ENCODE measurements at regions not wholly inside any gene's neighbourhood (a gene's known extent, or its start where the extent isn't known, plus 50 kb on each side); places are given as distances from the start of the nearest gene placed in this dataset.
"Not testable (repeated sequence)": the region's sequence is repeated elsewhere in the genome, so short reads cannot be mapped to it uniquely, and the experiment has no call there.

GRCh38 chr1:221598122-221598521 lies 143.8 kb downstream of the DUSP10 start:
- no peak for DNase-seq

GRCh38 chr1:221601166-221601565 lies 140.7 kb downstream of the DUSP10 start:
- Histone ChIP-seq H3K9me3 (no peaks in the 10 kb centered on the region; the same call in 1 of the 2 replicates), H3K4me3 (ENCODE audit: low read depth, low read length) (no peak overlapping the region), H3K36me3 (no peaks in the 10 kb centered on the region), H3K27me3 (no peaks in the 10 kb centered on the region), H3K4me1 (no peaks in the 10 kb centered on the region; the same call in 1 of the 2 replicates)
- TF ChIP-seq CTCF (IDR thresholded peaks at IDR 0.05; ENCODE audit: low read depth, low read length), result no peak
- DNase-seq, result no peak

More at GRCh38 chr1:221598122-221598521, 143.8 kb downstream of the DUSP10 start:
- no peaks in the 10 kb centered on the region for H3K9me3 ChIP-seq
- no peak for TF ChIP-seq CTCF (IDR thresholded peaks at IDR 0.05; ENCODE audit: low read depth, low read length)
- H3K27me3 ChIP-seq, result no peaks in the 10 kb centered on the region
- H3K4me1 ChIP-seq, result no peaks in the 10 kb centered on the region; the same call in 1 of the 2 replicates
- no peaks in the 10 kb centered on the region for H3K36me3 ChIP-seq
- H3K4me3 ChIP-seq (ENCODE audit: low read depth, low read length), result no peak overlapping the region

GRCh38 chr1:221602830-221603229 lies 139.1 kb downstream of the DUSP10 start:
- Histone ChIP-seq H3K36me3 (no peaks in the 10 kb centered on the region), H3K27me3 (no peaks in the 10 kb centered on the region), H3K4me3 (ENCODE audit: low read depth, low read length) (no peak overlapping the region), H3K9me3 (no peaks in the 10 kb centered on the region; the same call in 1 of the 2 replicates), H3K4me1 (no peaks in the 10 kb centered on the region; the same call in 1 of the 2 replicates)
- TF ChIP-seq CTCF (IDR thresholded peaks at IDR 0.05; ENCODE audit: low read depth, low read length), result no peak
- DNase-seq, result no peak

- H3K4me1 ChIP-seq; H3K36me3 ChIP-seq; H3K27me3 ChIP-seq; DNase-seq; H3K9me3 ChIP-seq; H3K4me3 ChIP-seq (ENCODE audit: low read depth, low read length): not testable (repeated sequence)
These were observed 137.5 kb downstream of the DUSP10 start for GRCh38 chr1:221604390-221604789.

- no peaks in the 10 kb centered on the region for H3K27me3 ChIP-seq
- H3K4me1 ChIP-seq, result no peaks in the 10 kb centered on the region; the same call in 1 of the 2 replicates
- no peak overlapping the region for H3K4me3 ChIP-seq (ENCODE audit: low read depth, low read length)
- no peaks in the 10 kb centered on the region for H3K36me3 ChIP-seq
- no peaks in the 10 kb centered on the region; the same call in 1 of the 2 replicates for H3K9me3 ChIP-seq
- DNase-seq, result no peak
- TF ChIP-seq CTCF (IDR thresholded peaks at IDR 0.05; ENCODE audit: low read depth, low read length), result no peak
These were observed 136.9 kb downstream of the DUSP10 start for GRCh38 chr1:221604948-221605347.

GRCh38 chr1:221605569-221605968 lies 136.3 kb downstream of the DUSP10 start:
- Histone ChIP-seq H3K27me3 (no peaks in the 10 kb centered on the region), H3K4me1 (no peaks in the 10 kb centered on the region; the same call in 1 of the 2 replicates), H3K9me3 (no peaks in the 10 kb centered on the region; the same call in 1 of the 2 replicates), H3K36me3 (no peaks in the 10 kb centered on the region), H3K4me3 (ENCODE audit: low read depth, low read length) (no peak overlapping the region)
- TF ChIP-seq CTCF (IDR thresholded peaks at IDR 0.05; ENCODE audit: low read depth, low read length), result no peak
- DNase-seq, result no peak
